ENCODE measurements at regions not wholly inside any gene's neighbourhood (a gene's known extent, or its start where the extent isn't known, plus 50 kb on each side); places are given as distances from the start of the nearest gene placed in this dataset.

GRCh38 chr1:10889650-10890353 is 93.4 kb upstream of the CASZ1 start:
- in situ Hi-C loops (cut with HindIII; ENCODE audit: low pct_unique_long_range_greater_than_20kb, low sequenced_read_pairs) = no loop called here
- DNase-seq (ENCODE audit: low read depth) = no peak

- DNase-seq (ENCODE audit: low read depth) = peak; percentile 25
- in situ Hi-C loops (cut with HindIII; ENCODE audit: low pct_unique_long_range_greater_than_20kb, low sequenced_read_pairs) = no loop called here
These were observed 94.1 kb upstream of the CASZ1 start for GRCh38 chr1:10890491-10891071.

- peak; percentile 70 for DNase-seq (ENCODE audit: low read depth)
- in situ Hi-C loops (cut with HindIII; ENCODE audit: low pct_unique_long_range_greater_than_20kb, low sequenced_read_pairs) = no loop called here
These were observed 94.6 kb upstream of the CASZ1 start for GRCh38 chr1:10891091-10891490.

- DNase-seq (ENCODE audit: low read depth) = no peak
- in situ Hi-C loops (cut with HindIII; ENCODE audit: low pct_unique_long_range_greater_than_20kb, low sequenced_read_pairs) = no loop called here
These were observed 96.0 kb upstream of the CASZ1 start for GRCh38 chr1:10892138-10893065.

GRCh38 chr1:10895621-10896020 is 99.2 kb upstream of the CASZ1 start:
- in situ Hi-C loops (cut with HindIII; ENCODE audit: low pct_unique_long_range_greater_than_20kb, low sequenced_read_pairs) = no loop called here
- no peak for DNase-seq (ENCODE audit: low read depth)

- DNase-seq (ENCODE audit: low read depth) = no peak
- in situ Hi-C loops (cut with HindIII; ENCODE audit: low pct_unique_long_range_greater_than_20kb, low sequenced_read_pairs) = no loop called here
These were observed 100.2 kb upstream of the CASZ1 start for GRCh38 chr1:10896673-10897072.

GRCh38 chr1:10897321-10897980 is 101.0 kb upstream of the CASZ1 start:
- peak; percentile 21 for DNase-seq (ENCODE audit: low read depth)
- in situ Hi-C loops (cut with HindIII; ENCODE audit: low pct_unique_long_range_greater_than_20kb, low sequenced_read_pairs) = no loop called here

GRCh38 chr1:10897981-10898728 is 101.7 kb upstream of the CASZ1 start:
- DNase-seq (ENCODE audit: low read depth) = peak; percentile 35
- in situ Hi-C loops (cut with HindIII; ENCODE audit: low pct_unique_long_range_greater_than_20kb, low sequenced_read_pairs) = no loop called here

GRCh38 chr1:10898921-10899320 is 102.5 kb upstream of the CASZ1 start:
- in situ Hi-C loops (cut with HindIII; ENCODE audit: low pct_unique_long_range_greater_than_20kb, low sequenced_read_pairs) = no loop called here
- no peak for DNase-seq (ENCODE audit: low read depth)

GRCh38 chr1:10899490-10900250 is 103.2 kb upstream of the CASZ1 start:
- no peak for DNase-seq (ENCODE audit: low read depth)
- in situ Hi-C loops (cut with HindIII; ENCODE audit: low pct_unique_long_range_greater_than_20kb, low sequenced_read_pairs) = no loop called here

- in situ Hi-C loops (cut with HindIII; ENCODE audit: low pct_unique_long_range_greater_than_20kb, low sequenced_read_pairs) = no loop called here
- no peak for DNase-seq (ENCODE audit: low read depth)
These were observed 103.8 kb upstream of the CASZ1 start for GRCh38 chr1:10900251-10900651.

- DNase-seq (ENCODE audit: low read depth) = peak; percentile 37
- in situ Hi-C loops (cut with HindIII; ENCODE audit: low pct_unique_long_range_greater_than_20kb, low sequenced_read_pairs) = no loop called here
These were observed 104.2 kb upstream of the CASZ1 start for GRCh38 chr1:10900691-10901090.

GRCh38 chr1:10901091-10901890 is 104.8 kb upstream of the CASZ1 start:
- peak; percentile 57 for DNase-seq (ENCODE audit: low read depth)
- in situ Hi-C loops (cut with HindIII; ENCODE audit: low pct_unique_long_range_greater_than_20kb, low sequenced_read_pairs) = no loop called here

GRCh38 chr1:10901891-10902805 is 105.7 kb upstream of the CASZ1 start:
- in situ Hi-C loops (cut with HindIII; ENCODE audit: low pct_unique_long_range_greater_than_20kb, low sequenced_read_pairs) = no loop called here
- no peak for DNase-seq (ENCODE audit: low read depth)

GRCh38 chr1:10903421-10903820 is 107.0 kb upstream of the CASZ1 start:
- in situ Hi-C loops (cut with HindIII; ENCODE audit: low pct_unique_long_range_greater_than_20kb, low sequenced_read_pairs) = no loop called here
- no peak for DNase-seq (ENCODE audit: low read depth)

GRCh38 chr1:10903821-10904220 is 107.4 kb upstream of the CASZ1 start:
- DNase-seq (ENCODE audit: low read depth) = no peak
- in situ Hi-C loops (cut with HindIII; ENCODE audit: low pct_unique_long_range_greater_than_20kb, low sequenced_read_pairs) = no loop called here

Measured in Caki2 (cell line).